ENCODE measurements at regions not wholly inside any gene's neighbourhood (a gene's known extent, or its start where the extent isn't known, plus 50 kb on each side); places are given as distances from the start of the nearest gene placed in this dataset.

- H3K27ac Mint-ChIP-seq (ENCODE audit: unreplicated experiment), result no peak overlapping the region
- no peak overlapping the region for H3K4me3 Mint-ChIP-seq (ENCODE audit: unreplicated experiment)
- TF ChIP-seq, protein P1, sequence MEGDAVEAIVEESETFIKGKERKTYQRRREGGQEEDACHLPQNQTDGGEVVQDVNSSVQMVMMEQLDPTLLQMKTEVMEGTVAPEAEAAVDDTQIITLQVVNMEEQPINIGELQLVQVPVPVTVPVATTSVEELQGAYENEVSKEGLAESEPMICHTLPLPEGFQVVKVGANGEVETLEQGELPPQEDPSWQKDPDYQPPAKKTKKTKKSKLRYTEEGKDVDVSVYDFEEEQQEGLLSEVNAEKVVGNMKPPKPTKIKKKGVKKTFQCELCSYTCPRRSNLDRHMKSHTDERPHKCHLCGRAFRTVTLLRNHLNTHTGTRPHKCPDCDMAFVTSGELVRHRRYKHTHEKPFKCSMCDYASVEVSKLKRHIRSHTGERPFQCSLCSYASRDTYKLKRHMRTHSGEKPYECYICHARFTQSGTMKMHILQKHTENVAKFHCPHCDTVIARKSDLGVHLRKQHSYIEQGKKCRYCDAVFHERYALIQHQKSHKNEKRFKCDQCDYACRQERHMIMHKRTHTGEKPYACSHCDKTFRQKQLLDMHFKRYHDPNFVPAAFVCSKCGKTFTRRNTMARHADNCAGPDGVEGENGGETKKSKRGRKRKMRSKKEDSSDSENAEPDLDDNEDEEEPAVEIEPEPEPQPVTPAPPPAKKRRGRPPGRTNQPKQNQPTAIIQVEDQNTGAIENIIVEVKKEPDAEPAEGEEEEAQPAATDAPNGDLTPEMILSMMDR (IDR thresholded peaks at IDR 0.05), result no peak
- DNase-seq (ENCODE audit: low spot score), result no peak
- H3K36me3 Mint-ChIP-seq (ENCODE audit: low read depth), result no peaks in the 10 kb centered on the region
- no peaks in the 10 kb centered on the region for H3K27me3 Mint-ChIP-seq (ENCODE audit: low read depth)
- peaks cover 7% of the 10 kb centered on the region for H3K4me1 Mint-ChIP-seq (ENCODE audit: low read depth)
- H3K9me3 Mint-ChIP-seq (ENCODE audit: low read depth), result peaks cover 4% of the 10 kb centered on the region
These were observed 646.0 kb upstream of the CXADR start for GRCh38 chr21:16866851-16867250.

DNA sequence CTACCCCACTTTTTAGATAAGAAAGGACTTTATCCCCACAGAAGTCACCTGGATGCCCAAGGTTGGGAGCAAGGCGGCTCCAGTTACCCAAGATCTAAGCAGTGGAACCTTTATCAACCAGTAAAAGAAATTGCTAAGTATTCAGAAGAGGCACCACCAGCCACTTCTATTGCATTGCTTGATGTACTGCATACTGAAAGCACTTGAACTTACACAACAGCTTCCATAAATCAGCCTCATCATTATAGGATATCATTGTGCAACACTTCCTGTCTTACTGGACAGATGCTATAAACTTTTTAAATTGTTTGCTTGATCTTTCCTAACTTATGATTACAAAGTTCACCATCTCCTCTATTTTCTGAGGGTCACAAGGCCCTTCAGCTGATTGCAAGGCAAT is 642.7 kb upstream of the CXADR start:
- TF ChIP-seq, protein P1 (IDR thresholded peaks at IDR 0.05), result no peak
- H3K4me1 Mint-ChIP-seq (ENCODE audit: low read depth), result peaks cover 7% of the 10 kb centered on the region
- no peak overlapping the region for H3K27ac Mint-ChIP-seq (ENCODE audit: unreplicated experiment)
- H3K9me3 Mint-ChIP-seq (ENCODE audit: low read depth), result peaks cover 4% of the 10 kb centered on the region
- H3K27me3 Mint-ChIP-seq (ENCODE audit: low read depth), result no peaks in the 10 kb centered on the region
- DNase-seq (ENCODE audit: low spot score), result no peak
- H3K36me3 Mint-ChIP-seq (ENCODE audit: low read depth), result no peaks in the 10 kb centered on the region
- no peak overlapping the region for H3K4me3 Mint-ChIP-seq (ENCODE audit: unreplicated experiment)

GRCh38 chr21:16872616-16873015 is 640.2 kb upstream of the CXADR start:
- H3K9me3 Mint-ChIP-seq (ENCODE audit: low read depth), result peaks cover 7% of the 10 kb centered on the region
- H3K27me3 Mint-ChIP-seq (ENCODE audit: low read depth), result no peaks in the 10 kb centered on the region
- no peak for DNase-seq (ENCODE audit: low spot score)
- no peak overlapping the region for H3K4me3 Mint-ChIP-seq (ENCODE audit: unreplicated experiment)
- H3K36me3 Mint-ChIP-seq (ENCODE audit: low read depth), result peaks cover 2% of the 10 kb centered on the region
- no peak overlapping the region for H3K27ac Mint-ChIP-seq (ENCODE audit: unreplicated experiment)
- no peaks in the 10 kb centered on the region for H3K4me1 Mint-ChIP-seq (ENCODE audit: low read depth)
- TF ChIP-seq, protein P1 (IDR thresholded peaks at IDR 0.05), result no peak

DNA sequence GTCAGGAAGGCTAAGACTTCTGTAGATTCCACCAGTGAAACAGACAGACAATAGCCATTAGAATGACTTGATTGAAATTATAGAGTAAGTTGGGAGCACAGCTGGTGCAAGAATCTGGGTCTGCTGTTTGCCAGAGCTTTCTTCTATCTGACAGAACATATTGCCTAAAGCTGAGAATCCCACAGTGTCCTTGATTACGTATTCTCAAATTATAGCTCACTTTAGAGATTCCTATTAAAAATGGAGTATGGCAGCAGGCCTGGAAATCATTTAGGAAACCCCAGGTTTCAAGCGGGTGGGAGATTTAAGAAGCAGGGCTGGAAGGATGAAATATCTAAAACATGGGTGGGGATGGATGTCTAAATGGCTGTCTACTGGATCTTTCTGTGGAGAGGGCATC is 639.7 kb upstream of the CXADR start:
- DNase-seq (ENCODE audit: low spot score), result no peak
- TF ChIP-seq, protein P1 (IDR thresholded peaks at IDR 0.05), result no peak
- Mint-ChIP-seq H3K4me3 (ENCODE audit: unreplicated experiment) (no peak overlapping the region), H3K4me1 (ENCODE audit: low read depth) (no peaks in the 10 kb centered on the region), H3K36me3 (ENCODE audit: low read depth) (peaks cover 2% of the 10 kb centered on the region), H3K9me3 (ENCODE audit: low read depth) (peaks cover 11% of the 10 kb centered on the region), H3K27me3 (ENCODE audit: low read depth) (no peaks in the 10 kb centered on the region), H3K27ac (ENCODE audit: unreplicated experiment) (no peak overlapping the region)

GRCh38 chr21:16873596-16873995 is 639.2 kb upstream of the CXADR start:
- Mint-ChIP-seq H3K9me3 (ENCODE audit: low read depth) (peaks cover 11% of the 10 kb centered on the region), H3K36me3 (ENCODE audit: low read depth) (peaks cover 2% of the 10 kb centered on the region), H3K27ac (ENCODE audit: unreplicated experiment) (no peak overlapping the region), H3K4me1 (ENCODE audit: low read depth) (no peaks in the 10 kb centered on the region), H3K27me3 (ENCODE audit: low read depth) (no peaks in the 10 kb centered on the region), H3K4me3 (ENCODE audit: unreplicated experiment) (no peak overlapping the region)
- TF ChIP-seq, protein P1 (IDR thresholded peaks at IDR 0.05), result no peak
- no peak for DNase-seq (ENCODE audit: low spot score)

Measured in chondrocyte (in vitro differentiated cells).